ENCODE measurements at regions not wholly inside any gene's neighbourhood (a gene's known extent, or its start where the extent isn't known, plus 50 kb on each side); places are given as distances from the start of the nearest gene placed in this dataset.

DNA sequence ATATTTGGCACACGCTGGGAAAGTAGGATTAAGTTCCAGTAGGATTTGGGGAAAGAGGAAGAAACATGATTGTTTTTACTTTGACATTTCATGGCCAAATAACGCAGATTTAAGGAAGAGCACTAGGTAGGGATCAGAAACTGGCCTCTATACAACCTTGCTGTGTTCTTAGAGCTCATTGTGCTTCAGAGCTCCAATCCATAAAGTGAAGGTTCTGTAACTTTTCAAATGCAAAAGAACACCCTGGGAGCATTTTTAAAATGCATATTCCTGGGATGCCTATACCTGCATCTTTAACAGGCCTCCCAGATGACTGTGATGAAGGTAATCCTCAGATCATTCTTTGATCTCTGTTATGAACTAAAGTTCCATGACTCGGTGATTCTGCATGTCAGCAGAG, 77.1 kb downstream of the YIPF5 start:
- Histone ChIP-seq H3K9me3 (ENCODE audit: insufficient read depth, low read length) (no peaks in the 10 kb centered on the region), H3K9ac (ENCODE audit: low read length) (no peak overlapping the region), H3K27ac (ENCODE audit: low read length) (no peak overlapping the region), H3K27me3 (ENCODE audit: low read depth, low read length) (no peaks in the 10 kb centered on the region), H3K4me3 (ENCODE audit: low read length) (no peak overlapping the region), H3K4me1 (ENCODE audit: low read length) (no peaks in the 10 kb centered on the region), H2AFZ (ENCODE audit: low read depth, low read length) (no peak overlapping the region), H3K36me3 (replicated peaks; ENCODE audit: low read depth, low read length) (no peaks in the 10 kb centered on the region), H3K4me2 (ENCODE audit: low read length) (no peak overlapping the region), H3K79me2 (ENCODE audit: low read length) (no peaks in the 10 kb centered on the region), H4K20me1 (ENCODE audit: insufficient read depth, low read length) (no peaks in the 10 kb centered on the region)
- TF ChIP-seq, protein P1, sequence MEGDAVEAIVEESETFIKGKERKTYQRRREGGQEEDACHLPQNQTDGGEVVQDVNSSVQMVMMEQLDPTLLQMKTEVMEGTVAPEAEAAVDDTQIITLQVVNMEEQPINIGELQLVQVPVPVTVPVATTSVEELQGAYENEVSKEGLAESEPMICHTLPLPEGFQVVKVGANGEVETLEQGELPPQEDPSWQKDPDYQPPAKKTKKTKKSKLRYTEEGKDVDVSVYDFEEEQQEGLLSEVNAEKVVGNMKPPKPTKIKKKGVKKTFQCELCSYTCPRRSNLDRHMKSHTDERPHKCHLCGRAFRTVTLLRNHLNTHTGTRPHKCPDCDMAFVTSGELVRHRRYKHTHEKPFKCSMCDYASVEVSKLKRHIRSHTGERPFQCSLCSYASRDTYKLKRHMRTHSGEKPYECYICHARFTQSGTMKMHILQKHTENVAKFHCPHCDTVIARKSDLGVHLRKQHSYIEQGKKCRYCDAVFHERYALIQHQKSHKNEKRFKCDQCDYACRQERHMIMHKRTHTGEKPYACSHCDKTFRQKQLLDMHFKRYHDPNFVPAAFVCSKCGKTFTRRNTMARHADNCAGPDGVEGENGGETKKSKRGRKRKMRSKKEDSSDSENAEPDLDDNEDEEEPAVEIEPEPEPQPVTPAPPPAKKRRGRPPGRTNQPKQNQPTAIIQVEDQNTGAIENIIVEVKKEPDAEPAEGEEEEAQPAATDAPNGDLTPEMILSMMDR (IDR thresholded peaks at IDR 0.05; ENCODE audit: low read depth, low read length): no peak
- no peak for TF ChIP-seq EZH2phosphoT487 (IDR thresholded peaks at IDR 0.05; ENCODE audit: low read depth)

DNA sequence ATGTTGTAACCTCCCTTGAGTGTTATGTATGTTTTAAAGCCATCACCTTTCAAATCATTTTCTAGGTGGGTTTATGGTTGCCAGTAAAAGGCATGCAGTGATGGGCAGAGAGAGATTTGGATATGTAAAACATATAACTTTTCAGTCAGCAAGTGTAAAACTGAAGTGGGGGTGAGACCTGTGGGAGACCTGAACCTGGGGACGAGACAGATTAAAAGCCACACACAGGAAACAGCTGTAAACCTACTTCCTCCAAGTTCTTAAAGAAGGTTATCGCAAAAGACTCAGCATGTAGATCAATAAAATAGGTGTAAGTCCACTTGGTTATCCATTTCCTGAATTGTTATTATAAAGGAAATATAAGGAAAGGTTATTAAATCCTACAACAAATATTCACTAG, 76.6 kb downstream of the YIPF5 start:
- no peaks in the 10 kb centered on the region for H3K4me1 ChIP-seq (ENCODE audit: low read length)
- H2AFZ ChIP-seq (ENCODE audit: low read depth, low read length): no peak overlapping the region
- H3K36me3 ChIP-seq (replicated peaks; ENCODE audit: low read depth, low read length): no peaks in the 10 kb centered on the region
- no peak overlapping the region for H3K27ac ChIP-seq (ENCODE audit: low read length)
- H3K4me2 ChIP-seq (ENCODE audit: low read length): no peak overlapping the region
- no peaks in the 10 kb centered on the region for H3K9me3 ChIP-seq (ENCODE audit: insufficient read depth, low read length)
- TF ChIP-seq EZH2phosphoT487 (IDR thresholded peaks at IDR 0.05; ENCODE audit: low read depth): no peak
- TF ChIP-seq, protein P1 (IDR thresholded peaks at IDR 0.05; ENCODE audit: low read depth, low read length): no peak
- H4K20me1 ChIP-seq (ENCODE audit: insufficient read depth, low read length): no peaks in the 10 kb centered on the region
- H3K27me3 ChIP-seq (ENCODE audit: low read depth, low read length): no peaks in the 10 kb centered on the region
- no peaks in the 10 kb centered on the region for H3K79me2 ChIP-seq (ENCODE audit: low read length)
- no peak overlapping the region for H3K4me3 ChIP-seq (ENCODE audit: low read length)
- no peak overlapping the region for H3K9ac ChIP-seq (ENCODE audit: low read length)

DNA sequence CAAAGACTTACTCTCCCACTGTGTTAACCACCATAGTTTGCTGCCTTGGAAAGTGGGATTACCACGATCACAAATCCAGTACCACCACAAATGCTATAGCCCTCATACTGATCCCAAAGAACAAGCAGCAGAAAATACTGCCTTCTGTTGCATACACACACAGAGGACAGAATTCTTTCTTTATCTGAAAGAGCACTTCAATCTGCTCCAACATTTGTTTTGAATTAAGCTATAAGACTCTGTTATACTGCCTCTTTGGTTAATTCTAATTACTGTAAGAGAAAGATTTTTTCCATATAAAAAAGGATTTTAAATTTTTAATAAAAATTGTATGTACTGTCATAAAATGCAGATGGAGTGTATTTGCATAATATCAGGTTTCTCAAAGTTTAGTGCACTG, 69.8 kb downstream of the YIPF5 start:
- Histone ChIP-seq H3K9ac (ENCODE audit: low read length) (no peak overlapping the region), H3K4me1 (ENCODE audit: low read length) (no peaks in the 10 kb centered on the region), H3K36me3 (replicated peaks; ENCODE audit: low read depth, low read length) (no peaks in the 10 kb centered on the region), H3K27me3 (ENCODE audit: low read depth, low read length) (no peaks in the 10 kb centered on the region), H3K4me3 (ENCODE audit: low read length) (no peak overlapping the region), H3K27ac (ENCODE audit: low read length) (no peak overlapping the region), H2AFZ (ENCODE audit: low read depth, low read length) (no peak overlapping the region), H4K20me1 (ENCODE audit: insufficient read depth, low read length) (no peaks in the 10 kb centered on the region), H3K9me3 (ENCODE audit: insufficient read depth, low read length) (no peaks in the 10 kb centered on the region), H3K4me2 (ENCODE audit: low read length) (no peak overlapping the region), H3K79me2 (ENCODE audit: low read length) (no peaks in the 10 kb centered on the region)
- TF ChIP-seq, protein P1 (IDR thresholded peaks at IDR 0.05; ENCODE audit: low read depth, low read length): no peak
- TF ChIP-seq EZH2phosphoT487 (IDR thresholded peaks at IDR 0.05; ENCODE audit: low read depth): no peak

DNA sequence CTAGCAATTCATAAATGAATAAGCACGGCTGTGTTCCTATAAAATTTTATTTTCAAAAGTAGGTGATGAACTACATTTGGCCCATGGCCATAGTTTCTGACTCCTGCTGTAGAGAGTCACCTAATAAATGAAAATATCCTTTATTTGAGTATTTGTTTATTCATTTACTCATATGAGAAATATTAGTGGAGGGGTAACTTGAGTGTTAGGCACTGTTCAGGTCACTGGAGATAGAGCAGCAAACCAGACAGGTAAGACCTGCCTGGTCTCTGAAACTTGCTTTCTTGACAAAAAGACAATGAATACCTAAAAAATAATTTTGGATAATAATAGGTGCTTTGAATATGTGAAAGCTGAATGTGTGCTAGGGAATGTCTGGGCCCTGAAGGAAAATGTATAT, 68.8 kb downstream of the YIPF5 start:
- Histone ChIP-seq H3K36me3 (replicated peaks; ENCODE audit: low read depth, low read length) (no peaks in the 10 kb centered on the region), H3K4me3 (ENCODE audit: low read length) (no peak overlapping the region), H3K4me2 (ENCODE audit: low read length) (no peak overlapping the region), H2AFZ (ENCODE audit: low read depth, low read length) (no peak overlapping the region), H3K9ac (ENCODE audit: low read length) (no peak overlapping the region), H3K4me1 (ENCODE audit: low read length) (no peaks in the 10 kb centered on the region), H3K9me3 (ENCODE audit: insufficient read depth, low read length) (no peaks in the 10 kb centered on the region), H4K20me1 (ENCODE audit: insufficient read depth, low read length) (no peaks in the 10 kb centered on the region), H3K27me3 (ENCODE audit: low read depth, low read length) (no peaks in the 10 kb centered on the region), H3K27ac (ENCODE audit: low read length) (no peak overlapping the region), H3K79me2 (ENCODE audit: low read length) (no peaks in the 10 kb centered on the region)
- TF ChIP-seq, protein P1 (IDR thresholded peaks at IDR 0.05; ENCODE audit: low read depth, low read length): no peak
- no peak for TF ChIP-seq EZH2phosphoT487 (IDR thresholded peaks at IDR 0.05; ENCODE audit: low read depth)
